SK-N-SH treated with all-trans-retinoic acid at 6 μM for 48 hours (cell line): ENCODE measurements at regions not wholly inside any gene's neighbourhood (a gene's known extent, or its start where the extent isn't known, plus 50 kb on each side); places are given as distances from the start of the nearest gene placed in this dataset.

Experiments used
- ARNTL ChIP-seq: fragments of 450-650 bp; formaldehyde crosslinking; IDR thresholded peaks from 2 replicates; pipeline ENCODE4 v1.5.0; 2020; ENCODE audit warnings: low read depth, mild to moderate bottlenecking, moderate library complexity, borderline replicate concordance
- CSRNP3 ChIP-seq: fragments of 250-450 bp; sonication (Bioruptor Pico); IDR thresholded peaks from 2 replicates; pipeline ENCODE4 v1.5.1; 2021; ENCODE audit warnings: mild to moderate bottlenecking, moderate library complexity
- ESRRG ChIP-seq: fragments of 250-450 bp; sonication (Bioruptor Pico); IDR thresholded peaks from 2 replicates; pipeline ENCODE4 v1.6.1; 2021; ENCODE audit warnings: mild to moderate bottlenecking
- ISL1 ChIP-seq: fragments of 250-450 bp; sonication (Bioruptor Pico); IDR thresholded peaks from 2 replicates; pipeline ENCODE4 v2.1.2; 2022; ENCODE audit warnings: mild to moderate bottlenecking, moderate library complexity
- PATZ1 ChIP-seq: fragments of 250-450 bp; sonication (Bioruptor Pico); IDR thresholded peaks from 2 replicates; pipeline ENCODE4 v1.8.0; 2020; ENCODE audit warnings: mild to moderate bottlenecking, moderate library complexity, borderline replicate concordance
- RARB ChIP-seq: fragments of 250-450 bp; sonication (Bioruptor Pico); IDR thresholded peaks from 2 replicates; pipeline ENCODE4 v1.8.0; 2021; ENCODE audit warnings: mild to moderate bottlenecking, moderate library complexity
- SNAI2 ChIP-seq: fragments of 250-450 bp; sonication (Bioruptor Pico); IDR thresholded peaks from 2 replicates; pipeline ENCODE4 v1.5.0; 2020; ENCODE audit warnings: mild to moderate bottlenecking, moderate library complexity
- TCF4 ChIP-seq: fragments of 250-450 bp; sonication (Bioruptor Pico); IDR thresholded peaks from 2 replicates; pipeline ENCODE4 v1.8.0; 2021; ENCODE audit warnings: mild to moderate bottlenecking, moderate library complexity, borderline replicate concordance
- TOX ChIP-seq: fragments of 250-450 bp; sonication (Bioruptor Pico); IDR thresholded peaks from 2 replicates; pipeline ENCODE4 v1.8.0; 2021; ENCODE audit warnings: mild to moderate bottlenecking, moderate library complexity, borderline replicate concordance
- TSHZ2 ChIP-seq: fragments of 250-450 bp; sonication (Bioruptor Pico); IDR thresholded peaks from 2 replicates; pipeline ENCODE4 v1.5.0; 2020; ENCODE audit warnings: mild to moderate bottlenecking, moderate library complexity
- ZNF565 ChIP-seq: fragments of 450-650 bp; formaldehyde crosslinking; conservative IDR thresholded peaks from 2 replicates; pipeline ENCODE4 v1.5.0; 2020; ENCODE audit warnings: low read depth, mild to moderate bottlenecking, moderate library complexity
- ZNF70 ChIP-seq: fragments of 450-650 bp; formaldehyde crosslinking; IDR thresholded peaks from 2 replicates; pipeline ENCODE4 v1.5.0; 2020; ENCODE audit warnings: mild to moderate bottlenecking, moderate library complexity

- TF ChIP-seq ARNTL (CRISPR knock-in tag) (no peak), PATZ1 (CRISPR knock-in tag) (no peak), SNAI2 (no peak), TOX (CRISPR knock-in tag) (no peak), TSHZ2 (no peak), ZNF70 (CRISPR knock-in tag) (no peak), ZNF565 (CRISPR knock-in tag) (no peak), ISL1 (no peak), CSRNP3 (CRISPR knock-in tag) (no peak), RARB (CRISPR knock-in tag) (no peak), TCF4 (0 out of 2 replicates have a peak, but pooled peaks have one; percentile 51), ESRRG (CRISPR knock-in tag) (no peak)
Measured at GRCh38 chr2:180202467-180202951, 195.4 kb upstream of the CWC22 start.
